ENCODE measurements at regions not wholly inside any gene's neighbourhood (a gene's known extent, or its start where the extent isn't known, plus 50 kb on each side); places are given as distances from the start of the nearest gene placed in this dataset.

DNA sequence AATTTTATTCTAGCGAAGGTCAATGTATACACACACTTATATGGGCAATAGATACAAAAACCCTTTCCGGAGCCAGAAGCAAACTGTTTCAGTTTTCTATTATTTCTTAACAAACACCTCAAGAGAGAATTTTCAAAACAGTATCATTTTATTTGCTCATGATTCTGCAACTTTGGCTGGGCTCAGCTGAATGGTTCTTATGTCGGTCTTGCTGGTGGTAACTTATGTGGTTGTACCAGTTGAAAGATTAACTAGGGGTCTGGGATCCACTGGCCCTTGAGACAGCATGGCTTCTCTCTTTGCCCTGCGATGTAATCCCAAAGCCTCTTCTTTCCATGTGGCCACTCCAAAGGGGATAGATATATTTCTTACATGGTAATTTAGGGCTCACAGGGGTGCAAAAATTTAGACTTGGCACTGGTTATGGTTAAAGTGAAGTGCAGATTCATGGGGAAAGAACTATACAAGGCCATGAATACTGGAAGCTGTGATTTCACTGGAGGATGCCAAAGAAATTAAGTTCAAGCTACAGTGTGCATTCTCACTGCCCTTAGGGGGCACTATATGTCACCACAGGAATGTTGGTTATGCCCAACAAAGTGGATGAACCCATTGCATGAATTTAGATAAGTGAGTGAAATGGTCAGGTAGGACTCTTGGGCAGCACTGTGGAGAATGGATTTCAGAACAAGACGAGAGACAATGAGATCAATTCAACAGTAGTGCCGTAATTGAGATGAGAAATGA lies 94.3 kb upstream of the NAV3 start:
- H3K4me3 Mint-ChIP-seq, result no peak overlapping the region
- H3K36me3 Mint-ChIP-seq, result no peaks in the 10 kb centered on the region
- H3K27ac Mint-ChIP-seq, result no peak overlapping the region
- H3K27me3 Mint-ChIP-seq, result no peaks in the 10 kb centered on the region
- TF ChIP-seq CTCF (conservative IDR thresholded peaks at IDR 0.05), result no peak
- no peaks in the 10 kb centered on the region for H3K4me1 Mint-ChIP-seq (ENCODE audit: unreplicated experiment)
- H3K9me3 Mint-ChIP-seq, result no peaks in the 10 kb centered on the region
- no peak for DNase-seq (ENCODE audit: extremely low spot score, unreplicated experiment)

- no peaks in the 10 kb centered on the region for H3K36me3 Mint-ChIP-seq
- H3K27me3 Mint-ChIP-seq, result no peaks in the 10 kb centered on the region
- no peaks in the 10 kb centered on the region for H3K4me1 Mint-ChIP-seq (ENCODE audit: unreplicated experiment)
- no peak overlapping the region for H3K27ac Mint-ChIP-seq
- no peak overlapping the region for H3K4me3 Mint-ChIP-seq
- no peak for TF ChIP-seq CTCF (conservative IDR thresholded peaks at IDR 0.05)
- DNase-seq (ENCODE audit: extremely low spot score, unreplicated experiment), result no peak
- H3K9me3 Mint-ChIP-seq, result no peaks in the 10 kb centered on the region
Measured at GRCh38 chr12:77734214-77734883, 96.3 kb upstream of the NAV3 start.

- H3K27me3 Mint-ChIP-seq, result no peaks in the 10 kb centered on the region
- no peaks in the 10 kb centered on the region for H3K9me3 Mint-ChIP-seq
- H3K4me1 Mint-ChIP-seq (ENCODE audit: unreplicated experiment), result no peaks in the 10 kb centered on the region
- no peak overlapping the region for H3K4me3 Mint-ChIP-seq
- no peaks in the 10 kb centered on the region for H3K36me3 Mint-ChIP-seq
- H3K27ac Mint-ChIP-seq, result no peak overlapping the region
- TF ChIP-seq CTCF (conservative IDR thresholded peaks at IDR 0.05), result no peak
- DNase-seq (ENCODE audit: extremely low spot score, unreplicated experiment), result no peak
Measured at GRCh38 chr12:77728018-77728417, 102.7 kb upstream of the NAV3 start.

DNA sequence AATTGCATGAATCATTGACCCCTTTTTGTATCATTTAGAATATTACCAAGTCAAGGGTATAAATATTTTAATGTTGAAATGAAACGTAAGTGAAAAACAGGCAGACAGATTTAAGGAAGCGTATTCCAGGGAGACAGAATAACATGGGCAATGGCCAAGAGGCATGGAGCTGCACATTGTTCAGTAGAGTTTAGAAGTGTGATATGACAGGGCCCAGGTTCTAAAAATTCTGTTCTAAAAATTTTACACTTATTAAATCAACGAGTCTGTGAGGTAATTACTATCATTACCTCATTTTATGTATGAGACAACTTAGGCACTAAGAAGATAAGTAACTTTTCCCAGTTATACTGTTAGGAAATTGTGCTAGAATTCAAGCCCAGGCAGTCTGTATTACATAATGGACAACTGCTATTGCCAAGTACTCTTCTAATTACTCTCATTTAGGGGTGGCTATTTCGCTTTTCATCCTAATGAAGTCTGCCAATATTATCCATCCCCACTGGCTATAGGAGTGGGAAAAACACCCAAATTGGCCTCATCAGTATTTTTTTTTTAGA lies 103.2 kb upstream of the NAV3 start:
- no peaks in the 10 kb centered on the region for H3K4me1 Mint-ChIP-seq (ENCODE audit: unreplicated experiment)
- no peaks in the 10 kb centered on the region for H3K36me3 Mint-ChIP-seq
- no peak for TF ChIP-seq CTCF (conservative IDR thresholded peaks at IDR 0.05)
- no peak for DNase-seq (ENCODE audit: extremely low spot score, unreplicated experiment)
- H3K4me3 Mint-ChIP-seq, result no peak overlapping the region
- H3K27me3 Mint-ChIP-seq, result no peaks in the 10 kb centered on the region
- H3K27ac Mint-ChIP-seq, result no peak overlapping the region
- H3K9me3 Mint-ChIP-seq, result no peaks in the 10 kb centered on the region

DNA sequence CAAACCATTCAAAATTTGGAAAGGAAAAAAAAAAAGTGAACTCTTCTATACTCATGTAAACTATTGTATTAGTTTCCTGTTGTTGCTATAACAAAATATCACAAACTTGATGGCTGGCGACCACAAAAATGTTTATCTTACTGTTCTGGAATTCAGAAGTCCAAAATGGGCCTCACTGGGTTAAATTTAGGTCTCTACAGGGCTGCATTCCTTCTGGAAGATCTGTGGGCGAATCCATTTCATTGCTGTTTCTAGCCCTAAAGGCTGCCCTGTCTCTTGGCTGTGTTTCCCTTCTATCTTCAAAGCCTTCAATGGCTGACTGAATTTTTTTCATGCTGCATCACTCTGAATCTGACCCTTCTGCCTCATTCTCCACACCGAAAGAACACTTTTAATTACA lies 105.1 kb upstream of the NAV3 start:
- TF ChIP-seq CTCF (conservative IDR thresholded peaks at IDR 0.05), result no peak
- Mint-ChIP-seq H3K27me3 (no peaks in the 10 kb centered on the region), H3K27ac (no peak overlapping the region), H3K36me3 (no peaks in the 10 kb centered on the region), H3K4me1 (ENCODE audit: unreplicated experiment) (no peaks in the 10 kb centered on the region), H3K4me3 (no peak overlapping the region), H3K9me3 (no peaks in the 10 kb centered on the region)
- DNase-seq (ENCODE audit: extremely low spot score, unreplicated experiment), result no peak
